Inferior parietal cortex (tissue), 1 donor: ENCODE measurements at regions not wholly inside any gene's neighbourhood (a gene's known extent, or its start where the extent isn't known, plus 50 kb on each side); places are given as distances from the start of the nearest gene placed in this dataset.

ENCODE experiments used
- DNase-seq: peaks from one replicate; pipeline ENCODE4 v3.0.0-alpha.2; 2016; ENCODE audit errors: extremely low spot score

- no peak for DNase-seq
Observed at GRCh38 chr3:15952543-15953175, 154.9 kb upstream of the ANKRD28 start.

- DNase-seq: no peak
Observed at GRCh38 chr3:15953841-15954240, 156.1 kb upstream of the ANKRD28 start.

GRCh38 chr3:15955968-15956367, 158.2 kb upstream of the ANKRD28 start:
- DNase-seq: no peak

- DNase-seq: no peak
Observed at GRCh38 chr3:15958692-15959433, 161.1 kb upstream of the ANKRD28 start.

- no peak for DNase-seq
Observed at GRCh38 chr3:15959434-15959811, 161.6 kb upstream of the ANKRD28 start.

- DNase-seq: no peak
Observed at GRCh38 chr3:15964605-15965442, 167.0 kb upstream of the ANKRD28 start.

GRCh38 chr3:15967577-15967976, 169.8 kb upstream of the ANKRD28 start:
- no peak for DNase-seq

GRCh38 chr3:15969874-15970640, 172.3 kb upstream of the ANKRD28 start:
- DNase-seq: no peak

GRCh38 chr3:15973414-15973813, 175.6 kb upstream of the ANKRD28 start:
- DNase-seq: no peak

- DNase-seq: no peak
Observed at GRCh38 chr3:15973940-15974339, 176.2 kb upstream of the ANKRD28 start.

- no peak for DNase-seq
Observed at GRCh38 chr3:15974647-15975046, 176.9 kb upstream of the ANKRD28 start.

- DNase-seq: no peak
Observed at GRCh38 chr3:15976524-15976923, 178.7 kb upstream of the ANKRD28 start.

GRCh38 chr3:15977090-15977489, 179.3 kb upstream of the ANKRD28 start:
- DNase-seq: no peak

- DNase-seq: no peak
Observed at GRCh38 chr3:15977598-15978232, 179.9 kb upstream of the ANKRD28 start.

GRCh38 chr3:15978801-15979200, 181.0 kb upstream of the ANKRD28 start:
- no peak for DNase-seq

GRCh38 chr3:15979495-15979894, 181.7 kb upstream of the ANKRD28 start:
- DNase-seq: no peak

- no peak for DNase-seq
Observed at GRCh38 chr3:15979900-15980299, 182.1 kb upstream of the ANKRD28 start.

- no peak for DNase-seq
Observed at GRCh38 chr3:15982243-15982642, 184.5 kb upstream of the ANKRD28 start.

- DNase-seq: peak; percentile 56
Observed at GRCh38 chr3:15982667-15983196, 185.0 kb upstream of the ANKRD28 start.

GRCh38 chr3:15983232-15983631, 185.5 kb upstream of the ANKRD28 start:
- no peak for DNase-seq

- no peak for DNase-seq
Observed at GRCh38 chr3:15983693-15984092, 185.9 kb upstream of the ANKRD28 start.
